A549 (cell line): ENCODE measurements at regions not wholly inside any gene's neighbourhood (a gene's known extent, or its start where the extent isn't known, plus 50 kb on each side); places are given as distances from the start of the nearest gene placed in this dataset.
A peak's percentile ranks its signal among the peaks of the same experiment; 100 is the strongest.

Source experiments
- ATAC-seq, 2 experiments: fragments of 200-7000 bp in 1 of 2; fragments of >200 bp in 1 of 2; cut with Nextera tagmentation in 1 of 2; cut with Tn5 transposase in 1 of 2; 3 replicates each; pipeline versions ENCODE4 v1.8.0 to v1.9.1; 2018 to 2020; ENCODE audit warnings: mild to moderate bottlenecking in 1 of 2, moderate library complexity in 1 of 2
- CTCF ChIA-PET: fragments of 300-600 bp; sonication (Branson Sonifier 250); formaldehyde crosslinking; extraction: SDS; loops from one replicate; lab custom pipeline; 2021; ENCODE audit warnings: antibody characterized with exemption, inconsistent platforms; lab: Yijun Ruan, JAX
- POLR2A ChIA-PET: fragments of 350-600 bp; formaldehyde crosslinking; extraction: SDS; loops from one replicate; lab custom pipeline; 2021; ENCODE audit warnings: antibody characterized with exemption, inconsistent platforms; lab: Yijun Ruan, JAX
- DNase-seq, 2 experiments: peaks; one replicate each; pipeline versions ENCODE4 v3.0.0 to v3.0.0-alpha.2; 2011 to 2016; ENCODE audit warnings: low read depth in 1 of 2, low spot score in 1 of 2
- FAIRE-seq: peaks from 2 replicates; lab custom pipeline; 2011; peaks lifted over from hg19 to GRCh38; lab: Jason Lieb, UNC
- H3K27ac ChIP-seq, 2 experiments: fragments of >200 bp; sonication (Bioruptor Twin); formaldehyde crosslinking; 3 replicates each; pipeline ENCODE4 v1.5.1; 2016 to 2017
- H3K4me1 ChIP-seq: fragments of >200 bp; sonication (Bioruptor Twin); formaldehyde crosslinking; 3 replicates; pipeline ENCODE4 v1.6.1; 2016
- H3K4me2 ChIP-seq: fragments of >200 bp; sonication (Bioruptor Twin); formaldehyde crosslinking; 3 replicates; pipeline ENCODE4 v1.6.1; 2016
- H3K4me3 ChIP-seq: fragments of >200 bp; sonication (Bioruptor Twin); formaldehyde crosslinking; 3 replicates; pipeline ENCODE4 v1.5.1; 2016
- H3K9me3 ChIP-seq: fragments of >200 bp; sonication (Bioruptor Twin); formaldehyde crosslinking; 3 replicates; pipeline ENCODE4 v1.6.1; 2016
- CEBPB ChIP-seq, 2 experiments: fragments of >200 bp in 1 of 2; sonication (Bioruptor Twin) in 1 of 2; formaldehyde crosslinking in 1 of 2; IDR thresholded peaks; 2 replicates each; pipeline ENCODE4 v1.6.1; 2012 to 2016
- CHD2 ChIP-seq: fragments of 150-350 bp; IDR thresholded peaks from 2 replicates; pipeline ENCODE4 v1.6.1; 2014; ENCODE audit warnings: low read length; ENCODE audit not compliant: partially characterized antibody
- FOSL2 ChIP-seq, 2 experiments: fragments of 450-650 bp in 1 of 2; fragments of >200 bp in 1 of 2; sonication (Bioruptor Twin) in 1 of 2; formaldehyde crosslinking; IDR thresholded peaks; 2 replicates each; pipeline versions ENCODE4 v1.5.0 to v1.6.1; 2016 to 2020; ENCODE audit warnings: mild to moderate bottlenecking in 1 of 2, moderate library complexity in 1 of 2
- HEYL ChIP-seq: fragments of 250-450 bp; sonication (Bioruptor Pico); IDR thresholded peaks from 2 replicates; pipeline ENCODE4 v1.8.0; 2021; ENCODE audit warnings: mild to moderate bottlenecking, moderate library complexity
- HMGXB4 ChIP-seq: fragments of 250-450 bp; sonication (Bioruptor Pico); IDR thresholded peaks from 2 replicates; pipeline ENCODE4 v1.5.0; 2021; ENCODE audit warnings: mild to moderate bottlenecking, moderate library complexity, borderline replicate concordance
- HOXA7 ChIP-seq: fragments of 250-450 bp; sonication (Bioruptor Pico); IDR thresholded peaks from 2 replicates; pipeline ENCODE4 v1.5.0; 2020; ENCODE audit warnings: mild to moderate bottlenecking, moderate library complexity
- MAFK ChIP-seq: fragments of 450-650 bp; IDR thresholded peaks from 2 replicates; pipeline ENCODE4 v1.6.1; 2014; ENCODE audit not compliant: partially characterized antibody
- MAX ChIP-seq: IDR thresholded peaks from 2 replicates; pipeline ENCODE4 v1.6.1; 2012
- MAZ ChIP-seq: fragments of 150-350 bp; IDR thresholded peaks from 2 replicates; pipeline ENCODE4 v1.6.1; 2014; ENCODE audit warnings: antibody characterized with exemption, low read depth, low read length, borderline replicate concordance
- NFE2L2 ChIP-seq: fragments of 150-350 bp; conservative IDR thresholded peaks from 2 replicates; pipeline ENCODE4 v1.6.1; 2014; ENCODE audit warnings: low read length
- REST ChIP-seq: fragments of 200-600 bp; sonication (generic); IDR thresholded peaks from 2 replicates; pipeline ENCODE4 v1.6.1; 2016; ENCODE audit warnings: antibody characterized with exemption, mild to moderate bottlenecking, moderate library complexity
- SMC3 ChIP-seq: fragments of >200 bp; sonication (Bioruptor Twin); formaldehyde crosslinking; IDR thresholded peaks from 3 replicates; pipeline ENCODE4 v1.6.1; 2018; ENCODE audit warnings: inconsistent platforms
- WGBS: methylation state at CpG from one replicate; pipeline ENCODE4 v1.1.6; 2017; ENCODE audit errors: missing lambda C conversion rate; 5-methylcytosine and 5-hydroxymethylcytosine counted together

GRCh38 chr5:27978322-27978721 is 939.9 kb upstream of the CDH9 start (continued):
- TF ChIP-seq HMGXB4 (CRISPR knock-in tag) (no peak), HOXA7 (CRISPR knock-in tag) (no peak)

- no peaks in the 10 kb centered on the region for H3K9me3 ChIP-seq
- ATAC-seq (no peak), FAIRE-seq (no peak), DNase-seq (no peak)
- H3K27ac ChIP-seq, result no peak overlapping the region
- no peak overlapping the region for H3K4me3 ChIP-seq
- ChIA-PET POLR2A (no interaction called here), CTCF (no interaction called here)
- no peak for TF ChIP-seq CHD2
- TF ChIP-seq SMC3, result no peak
- H3K4me1 ChIP-seq, result no peaks in the 10 kb centered on the region
- no peak overlapping the region for H3K4me2 ChIP-seq
These were observed 930.8 kb upstream of the CDH9 start for GRCh38 chr5:27969157-27969556.

GRCh38 chr5:27963050-27963783 is 924.8 kb upstream of the CDH9 start:
- ChIA-PET POLR2A (no interaction called here), CTCF (no interaction called here)
- no peak overlapping the region for H3K27ac ChIP-seq
- no peak overlapping the region for H3K4me3 ChIP-seq
- WGBS, result 72% methylated on average over 7 of the region's 7 CpGs
- TF ChIP-seq NFE2L2, result no peak
- peak; percentile 37 to 55; a peak in 3 of 4 replicates for TF ChIP-seq CEBPB (IDR thresholded peaks at IDR 0.05)
- no peak overlapping the region for H3K4me2 ChIP-seq
- H3K4me1 ChIP-seq, result peaks cover 11% of the 10 kb centered on the region; the same call in 2 of the 3 replicates
- DNase-seq (no peak), FAIRE-seq (no peak), ATAC-seq (no peak)
- no peaks in the 10 kb centered on the region for H3K9me3 ChIP-seq

- CTCF ChIA-PET, result no interaction called here
- Histone ChIP-seq H3K9me3 (no peaks in the 10 kb centered on the region), H3K27ac (no peak overlapping the region), H3K4me1 (peaks cover 11% of the 10 kb centered on the region; the same call in 2 of the 3 replicates), H3K4me3 (no peak overlapping the region), H3K4me2 (peak overlapping the region; percentile 24; the same call in 1 of the 3 replicates)
- 38% methylated on average over 2 of the region's 2 CpGs for WGBS
- TF ChIP-seq MAZ (no peak), MAX (no peak), REST (no peak), FOSL2 (IDR thresholded peaks at IDR 0.05) (no peak), FOSL2 (CRISPR knock-in tag; IDR thresholded peaks at IDR 0.05) (peak; percentile 44; the same call in 1 of the 2 replicates)
- FAIRE-seq (no peak), DNase-seq (no peak), ATAC-seq (no peak)
- POLR2A ChIA-PET, result no interaction called here
These were observed 923.8 kb upstream of the CDH9 start for GRCh38 chr5:27962198-27962597.

GRCh38 chr5:27947088-27947487 is 908.7 kb upstream of the CDH9 start:
- ATAC-seq, result no peak
- no peak for FAIRE-seq

More at GRCh38 chr5:27947088-27947487, 908.7 kb upstream of the CDH9 start:
- WGBS, result 15% methylated on average over 1 of the region's 1 CpG
- CTCF ChIA-PET, result no interaction called here
- no peak for DNase-seq
- Histone ChIP-seq H3K9me3 (no peaks in the 10 kb centered on the region), H3K4me1 (no peaks in the 10 kb centered on the region), H3K4me3 (no peak overlapping the region), H3K27ac (no peak overlapping the region), H3K4me2 (no peak overlapping the region)
- POLR2A ChIA-PET, result no interaction called here
- no peak for TF ChIP-seq HEYL
- TF ChIP-seq MAFK, result peak; percentile 22
